GM19463 (cell line): ENCODE measurements at regions not wholly inside any gene's neighbourhood (a gene's known extent, or its start where the extent isn't known, plus 50 kb on each side); places are given as distances from the start of the nearest gene placed in this dataset.

Source experiments
- ATAC-seq: cut with Tn5 transposase; IDR thresholded peaks from one replicate; pipeline ENCODE4 v1.9.1; 2021; ENCODE audit warnings: mild to moderate bottlenecking, moderate library complexity; ENCODE audit not compliant: unreplicated experiment

- ATAC-seq: no peak
Measured at GRCh38 chr14:89613260-89614008, 196.4 kb upstream of the FOXN3 start.

DNA sequence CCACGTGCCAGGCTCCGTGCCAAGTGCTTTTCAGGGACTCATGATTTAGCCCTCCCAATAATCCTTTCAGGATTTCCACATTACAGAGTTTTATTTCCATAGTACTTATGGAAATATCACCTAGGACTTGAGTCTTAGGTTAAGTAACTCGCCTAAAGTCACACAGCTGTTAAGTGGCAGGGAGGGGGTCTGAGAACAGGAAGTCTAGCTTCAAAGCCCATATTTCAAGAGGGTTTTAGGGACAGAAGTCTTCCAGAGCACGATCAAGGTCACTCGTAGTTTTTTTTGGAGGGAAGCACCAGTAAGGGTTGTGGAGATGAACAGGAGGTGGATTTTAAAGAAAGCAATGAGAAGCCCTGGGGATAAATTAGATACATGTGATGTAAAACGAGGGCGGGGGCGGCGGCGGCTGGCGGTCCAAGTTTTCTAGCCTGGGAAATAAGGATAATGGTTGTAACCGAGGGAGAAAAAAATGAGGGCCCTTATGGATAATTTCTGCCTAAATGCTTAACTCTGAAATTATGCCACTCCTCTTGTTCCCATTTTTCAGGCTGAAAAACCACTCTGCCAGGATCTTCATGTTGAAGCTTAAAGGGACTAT lies 192.6 kb upstream of the FOXN3 start:
- ATAC-seq: no peak

GRCh38 chr14:89607453-89607852 lies 190.4 kb upstream of the FOXN3 start:
- no peak for ATAC-seq

- ATAC-seq: no peak
Measured at GRCh38 chr14:89603938-89604480, 187.0 kb upstream of the FOXN3 start.

- no peak for ATAC-seq
Measured at GRCh38 chr14:89600950-89601826, 184.2 kb upstream of the FOXN3 start.

DNA sequence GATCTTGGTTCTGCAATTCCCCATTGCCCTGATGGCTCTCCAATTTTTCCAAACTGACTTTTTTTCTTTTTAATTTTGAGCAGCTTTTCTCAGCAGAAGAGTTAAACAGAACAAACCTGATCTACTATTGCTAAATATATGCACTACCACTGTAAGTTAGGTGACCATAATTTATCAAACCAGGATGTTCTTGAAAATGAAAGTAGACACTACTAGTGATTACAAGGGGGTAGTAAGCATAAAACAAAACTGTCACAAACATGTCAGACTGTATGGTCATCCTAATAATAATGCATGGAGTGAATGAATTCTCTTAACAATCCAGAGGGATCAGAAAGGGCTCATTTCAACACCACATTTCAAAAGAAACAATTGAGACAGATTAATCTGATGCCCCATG lies 183.0 kb upstream of the FOXN3 start:
- no peak for ATAC-seq

- ATAC-seq: no peak
Measured at GRCh38 chr14:89598548-89599186, 181.6 kb upstream of the FOXN3 start.

- no peak for ATAC-seq
Measured at GRCh38 chr14:89592961-89593360, 175.9 kb upstream of the FOXN3 start.

DNA sequence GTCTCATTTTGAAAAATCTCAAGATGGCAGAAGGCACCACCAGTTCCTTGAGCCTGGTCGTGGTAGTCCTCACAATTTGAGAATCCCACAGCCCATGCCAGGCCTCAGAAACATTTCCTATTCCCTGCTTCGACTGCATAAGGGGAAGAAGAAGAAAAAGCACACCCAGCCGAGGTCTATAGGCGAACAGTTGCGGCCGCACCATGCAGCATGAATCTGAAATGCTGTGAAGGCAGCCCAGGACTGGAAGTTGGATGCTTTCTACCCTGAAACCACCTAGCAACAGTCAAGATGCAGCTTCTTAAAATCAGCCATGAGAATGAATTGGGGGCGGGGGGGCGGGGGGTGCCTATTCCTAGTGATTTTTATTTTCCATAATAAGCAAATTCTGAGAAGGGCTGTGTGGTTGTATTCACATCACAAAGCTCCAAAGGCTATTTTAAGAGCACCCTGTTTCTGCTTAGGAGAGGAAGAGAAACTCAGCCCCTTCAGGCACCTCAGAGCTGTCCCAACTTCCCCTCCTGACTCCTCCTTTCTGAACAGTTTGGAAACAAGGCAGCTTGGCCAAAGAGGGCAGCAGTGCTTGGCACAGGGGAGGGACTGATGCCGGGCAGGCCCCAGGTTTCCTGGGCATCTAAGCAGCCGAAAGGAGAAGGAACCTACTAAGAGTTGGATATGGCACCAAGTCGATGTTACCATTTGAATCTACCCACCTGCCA lies 172.5 kb upstream of the FOXN3 start:
- no peak for ATAC-seq

GRCh38 chr14:89588840-89589296 lies 171.8 kb upstream of the FOXN3 start:
- no peak for ATAC-seq

GRCh38 chr14:89588016-89588415 lies 171.0 kb upstream of the FOXN3 start:
- ATAC-seq: no peak

GRCh38 chr14:89587136-89587420 lies 170.0 kb upstream of the FOXN3 start:
- ATAC-seq: no peak

GRCh38 chr14:89586258-89587135 lies 169.5 kb upstream of the FOXN3 start:
- ATAC-seq: no peak

- no peak for ATAC-seq
Measured at GRCh38 chr14:89578156-89578555, 161.1 kb upstream of the FOXN3 start.

- ATAC-seq: no peak
Measured at GRCh38 chr14:89576960-89577359, 159.9 kb upstream of the FOXN3 start.

DNA sequence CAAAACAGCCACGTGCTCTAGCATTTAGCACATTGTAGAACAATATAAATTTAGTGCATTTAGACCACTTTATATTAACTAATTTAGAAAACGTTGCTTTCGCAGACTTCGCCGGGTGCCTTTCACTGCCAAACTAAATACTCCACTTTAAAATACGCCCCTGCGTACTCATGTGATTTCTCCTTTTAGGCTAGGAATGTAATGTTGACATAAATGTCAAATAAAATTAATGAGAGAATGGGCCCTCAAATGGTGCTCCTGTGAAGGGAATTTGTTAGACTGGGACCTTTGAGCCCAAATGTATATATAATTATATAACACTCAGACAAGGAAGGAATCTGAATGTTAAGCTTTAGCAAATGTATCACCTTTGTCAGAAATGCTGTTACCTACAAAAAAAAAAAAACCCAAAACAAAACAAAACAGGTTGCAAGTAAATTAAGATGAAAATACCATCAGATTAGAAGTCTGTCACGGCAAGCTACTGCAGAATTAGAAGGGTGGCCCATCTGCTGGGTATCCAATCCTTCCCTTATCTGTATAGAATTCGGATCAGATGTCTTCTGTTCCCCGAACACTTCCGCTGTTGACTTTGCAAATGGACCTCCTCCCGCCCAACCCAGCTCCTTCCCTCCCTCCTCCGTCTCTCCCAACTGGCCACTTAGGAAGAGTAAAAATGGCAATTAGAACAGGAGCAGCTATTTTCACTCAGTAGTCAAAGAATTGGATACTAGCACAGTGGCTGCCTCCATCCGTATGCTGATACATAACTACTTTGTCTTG lies 159.3 kb upstream of the FOXN3 start:
- no peak for ATAC-seq

DNA sequence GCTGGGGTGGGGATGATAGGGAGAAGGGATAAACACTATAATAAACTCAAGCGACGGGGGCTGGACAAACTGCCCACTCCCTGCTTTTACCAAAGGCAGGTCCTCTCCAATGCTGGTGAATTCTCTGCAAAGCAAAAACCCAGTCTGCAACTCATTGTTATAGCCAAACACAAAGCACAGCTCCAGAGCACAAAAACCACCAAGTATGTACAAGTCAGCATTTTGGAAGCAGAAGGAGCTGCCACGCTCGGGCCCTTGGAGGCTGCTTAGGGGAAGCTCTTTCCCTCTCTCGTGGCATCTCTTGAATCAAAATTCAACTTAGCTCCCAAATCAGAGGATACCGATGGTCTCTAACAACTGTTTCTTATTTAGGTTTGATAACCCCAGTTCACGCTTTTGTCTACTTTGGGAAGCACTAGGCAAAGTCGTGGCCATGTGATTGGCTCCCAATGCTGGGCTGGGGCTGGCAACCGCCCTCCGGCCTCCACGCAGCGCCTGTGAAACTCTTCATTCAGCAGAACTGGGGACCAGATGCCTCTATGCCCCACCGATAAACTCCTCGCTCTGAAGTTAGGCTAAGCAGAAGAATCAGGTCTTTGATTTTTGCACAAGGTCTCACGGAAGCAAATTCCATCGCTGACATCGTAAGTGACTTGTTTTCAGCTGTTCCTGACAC lies 158.5 kb upstream of the FOXN3 start:
- no peak for ATAC-seq

GRCh38 chr14:89574420-89574819 lies 157.4 kb upstream of the FOXN3 start:
- ATAC-seq: no peak
